Fibroblast of the aortic adventitia (primary cell): ENCODE measurements at regions not wholly inside any gene's neighbourhood (a gene's known extent, or its start where the extent isn't known, plus 50 kb on each side); places are given as distances from the start of the nearest gene placed in this dataset.

Source experiments
- DNase-seq: peaks from one replicate; pipeline ENCODE4 v3.0.0-alpha.2; 2010; ENCODE audit warnings: low read depth
- H3K4me3 ChIP-seq: 2 replicates; pipeline ENCODE4 v1.5.1; 2011; ENCODE audit warnings: low read depth, mild to moderate bottlenecking, control low read depth, low read length, moderate library complexity
- CTCF ChIP-seq: IDR thresholded peaks from 2 replicates; pipeline ENCODE4 v1.5.1; 2011; ENCODE audit warnings: mild to moderate bottlenecking, low read length, control low read depth, inconsistent platforms; ENCODE audit not compliant: insufficient read depth

- no peak for DNase-seq
- TF ChIP-seq CTCF = no peak
- no peak overlapping the region for H3K4me3 ChIP-seq
Observed at GRCh38 chr20:57878786-57879424, 169.1 kb upstream of the PMEPA1 start.

DNA sequence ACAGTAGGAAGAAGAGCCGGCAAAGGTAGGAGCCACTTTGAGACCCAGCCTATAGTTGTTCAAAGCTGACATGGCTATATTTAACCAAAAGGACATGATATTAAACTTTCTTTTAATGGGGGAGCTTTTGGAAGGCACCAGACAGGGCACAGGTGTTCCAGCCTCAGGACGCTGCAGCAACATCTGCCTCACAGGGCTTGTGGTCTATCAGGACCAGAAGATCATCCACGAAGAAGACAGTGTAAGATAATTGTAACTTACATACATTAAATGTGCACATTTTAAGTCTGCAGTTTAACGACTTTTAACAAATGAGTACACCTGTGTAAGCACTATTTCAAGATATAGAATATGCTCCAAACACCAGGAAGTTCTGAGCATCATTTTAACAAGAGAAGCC lies 168.2 kb upstream of the PMEPA1 start:
- no peak for DNase-seq
- TF ChIP-seq CTCF = no peak
- H3K4me3 ChIP-seq = no peak overlapping the region

GRCh38 chr20:57877131-57877824 lies 167.5 kb upstream of the PMEPA1 start:
- no peak overlapping the region for H3K4me3 ChIP-seq
- no peak for TF ChIP-seq CTCF
- DNase-seq = no peak

DNA sequence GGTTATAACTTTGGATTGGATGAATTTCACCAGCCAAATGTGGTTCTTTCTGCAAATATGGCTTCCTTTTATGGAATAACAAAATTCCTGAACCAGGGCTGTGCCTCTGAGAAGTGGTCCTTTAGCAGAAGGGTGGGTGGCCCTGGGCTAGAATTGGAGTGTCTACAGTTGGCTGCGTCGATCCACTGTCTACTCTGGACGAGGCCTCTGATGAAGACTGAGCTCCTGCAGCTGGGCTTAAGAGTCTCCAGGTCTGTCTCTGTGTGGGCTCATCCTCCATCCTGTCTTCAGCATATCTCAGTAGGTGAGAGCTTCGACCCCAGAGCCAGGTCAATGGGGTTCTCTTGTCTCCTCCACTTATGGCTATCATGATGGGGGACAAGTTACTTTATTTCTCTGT lies 166.3 kb upstream of the PMEPA1 start:
- no peak overlapping the region for H3K4me3 ChIP-seq
- DNase-seq = no peak
- TF ChIP-seq CTCF = no peak

GRCh38 chr20:57874141-57874540 lies 164.3 kb upstream of the PMEPA1 start:
- H3K4me3 ChIP-seq = no peak overlapping the region
- no peak for TF ChIP-seq CTCF
- no peak for DNase-seq

- TF ChIP-seq CTCF = no peak
- no peak overlapping the region for H3K4me3 ChIP-seq
Observed at GRCh38 chr20:57872816-57873409, 163.1 kb upstream of the PMEPA1 start.

GRCh38 chr20:57871237-57871632 lies 161.4 kb upstream of the PMEPA1 start:
- no peak for TF ChIP-seq CTCF
- no peak for DNase-seq
- H3K4me3 ChIP-seq = no peak overlapping the region

More at GRCh38 chr20:57872816-57873409, 163.1 kb upstream of the PMEPA1 start:
- DNase-seq = no peak
